ENCODE measurements at regions not wholly inside any gene's neighbourhood (a gene's known extent, or its start where the extent isn't known, plus 50 kb on each side); places are given as distances from the start of the nearest gene placed in this dataset.

GRCh38 chr18:43793910-43794309, 516.6 kb upstream of the SYT4 start:
- TF ChIP-seq EP300 (IDR thresholded peaks at IDR 0.05) (no peak), POLR2A (IDR thresholded peaks at IDR 0.05; ENCODE audit: low read depth) (no peak)
